H4 (cell line): ENCODE measurements at regions not wholly inside any gene's neighbourhood (a gene's known extent, or its start where the extent isn't known, plus 50 kb on each side); places are given as distances from the start of the nearest gene placed in this dataset.

ENCODE experiments used
- DNase-seq: peaks from one replicate; pipeline ENCODE4 v3.0.0-alpha.2; 2015; ENCODE audit warnings: low spot score

DNA sequence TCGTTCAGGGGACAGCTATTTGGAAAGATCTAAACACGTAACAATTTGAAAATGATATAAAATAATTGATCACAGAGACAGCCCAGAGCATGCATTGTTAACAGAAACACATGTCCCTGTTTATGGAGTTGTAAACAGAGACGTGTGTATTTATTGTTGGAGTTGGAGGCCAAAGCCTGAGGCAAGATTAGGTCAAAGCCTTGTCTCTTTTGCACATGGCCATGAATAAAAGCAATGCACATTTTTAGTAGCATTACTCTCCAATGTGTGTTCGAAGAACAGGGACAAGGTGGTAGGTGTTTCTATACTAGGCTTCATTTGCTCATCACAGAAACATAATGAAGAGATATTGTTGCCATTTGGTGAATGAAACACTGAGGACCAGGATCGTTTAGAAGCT, 841.5 kb upstream of the FANCL start:
- DNase-seq = no peak

DNA sequence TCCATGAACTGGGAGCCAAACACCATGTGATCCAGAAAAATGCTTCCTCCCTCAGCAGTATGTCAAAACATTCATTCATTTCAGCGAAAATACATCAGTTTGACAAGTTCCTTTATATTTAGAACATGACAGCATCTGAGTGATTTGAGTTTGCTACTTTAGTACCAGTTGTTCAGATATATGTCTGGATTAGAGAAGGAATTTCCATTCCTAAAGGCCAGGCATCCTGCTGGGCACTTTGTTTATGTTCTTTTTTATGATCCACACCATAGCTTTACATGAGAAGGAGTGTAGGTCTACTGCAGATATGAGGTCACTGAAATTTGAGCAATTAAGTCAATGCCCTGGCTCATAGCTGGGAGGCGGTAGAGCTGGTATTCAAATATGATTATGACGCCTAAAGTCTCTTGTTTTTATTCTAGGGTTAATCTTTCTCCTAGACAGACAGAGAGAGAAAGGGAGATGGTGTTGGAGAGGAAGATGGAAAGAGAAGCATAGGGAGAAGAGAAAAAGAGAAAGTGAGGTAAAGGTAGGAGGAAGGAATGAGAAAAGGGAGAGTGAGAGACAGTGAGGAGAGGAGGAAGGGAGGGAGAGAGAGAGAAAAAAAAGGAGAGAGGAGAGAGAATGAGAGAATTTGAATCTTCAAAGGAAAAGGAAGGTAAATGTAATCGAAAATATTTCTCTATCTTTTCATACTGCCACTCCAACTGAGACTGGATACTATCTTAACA, 839.5 kb upstream of the FANCL start:
- DNase-seq = no peak

DNA sequence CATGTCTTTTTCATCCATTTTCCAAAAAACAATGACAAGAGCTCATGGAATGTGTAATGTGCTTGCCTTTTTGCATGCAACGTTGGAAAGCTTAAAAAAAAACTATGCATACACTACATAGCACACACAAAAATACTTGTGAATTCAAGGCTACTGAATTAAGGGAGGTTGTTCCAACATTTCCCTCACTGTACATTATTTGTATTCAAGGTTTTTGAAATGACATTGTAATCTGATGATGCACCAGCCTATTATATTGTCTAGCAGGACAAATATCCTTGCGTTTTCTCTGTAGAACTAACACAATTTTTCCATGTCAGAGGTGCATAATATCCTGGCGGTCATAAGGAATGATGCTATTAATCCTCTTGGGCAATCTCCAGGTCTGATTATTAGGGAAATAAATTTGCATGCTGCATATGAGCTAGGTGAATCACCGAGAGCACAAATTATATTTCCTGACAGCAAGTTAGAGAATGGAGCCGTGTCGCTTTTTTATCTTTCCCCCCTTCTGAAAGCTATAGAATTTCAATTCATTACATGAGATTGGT, 836.9 kb upstream of the FANCL start:
- DNase-seq = no peak

DNA sequence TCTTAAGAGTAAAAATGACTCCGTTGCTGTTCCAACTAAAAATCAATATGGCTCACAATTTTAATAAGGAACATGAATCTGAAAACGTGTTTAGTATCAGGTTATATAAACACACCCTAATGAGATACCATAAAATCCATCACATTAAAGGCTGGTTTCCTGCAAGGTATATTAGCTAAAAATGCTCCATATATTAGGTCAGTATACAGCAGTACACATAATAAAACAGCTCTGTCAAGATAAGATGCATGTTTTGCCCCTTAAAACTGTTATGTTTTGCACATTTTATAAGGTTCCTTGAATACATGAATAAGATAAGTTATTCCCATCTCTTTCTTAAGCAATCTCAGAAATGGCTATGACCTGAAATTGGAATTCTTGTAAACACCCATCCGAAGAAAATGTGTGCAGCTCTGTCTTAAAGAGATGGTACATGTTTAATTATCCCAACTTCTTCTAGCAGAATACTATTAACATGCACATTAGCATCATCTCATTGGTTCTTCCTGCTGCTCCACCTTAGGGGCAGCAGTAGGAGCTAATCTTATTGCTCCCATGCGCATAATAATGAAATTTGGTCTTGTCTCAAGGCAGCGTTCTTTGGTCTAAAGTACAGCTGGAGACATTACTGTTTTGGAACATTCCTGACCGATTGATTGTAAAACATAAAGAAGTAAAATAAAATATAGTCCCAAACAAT, 836.1 kb upstream of the FANCL start:
- DNase-seq = no peak

DNA sequence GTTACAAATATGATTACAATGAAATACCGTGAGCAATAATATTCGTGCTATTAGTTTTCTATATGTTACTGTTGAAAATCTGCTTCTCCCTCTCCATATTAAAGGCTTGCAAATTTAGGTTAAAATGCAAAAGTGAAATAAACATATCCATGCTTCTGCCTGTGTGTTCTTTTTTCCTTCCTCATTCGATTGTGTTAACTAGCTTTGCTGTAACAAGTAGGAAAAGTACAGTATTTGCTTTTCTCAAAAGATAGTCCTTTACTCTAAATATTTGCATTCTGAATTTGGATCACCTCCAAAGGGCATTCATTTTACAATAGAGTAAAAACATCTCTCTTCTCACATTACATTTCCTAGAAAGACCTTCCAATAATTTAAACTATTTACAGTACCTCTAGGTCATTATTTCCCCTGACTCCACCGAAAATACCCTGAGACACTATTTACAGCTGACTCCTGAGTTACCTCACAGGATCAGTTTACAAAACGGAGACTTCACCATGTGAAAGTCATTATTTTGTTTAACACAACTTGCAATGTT, 835.0 kb upstream of the FANCL start:
- peak; percentile 13 for DNase-seq

DNA sequence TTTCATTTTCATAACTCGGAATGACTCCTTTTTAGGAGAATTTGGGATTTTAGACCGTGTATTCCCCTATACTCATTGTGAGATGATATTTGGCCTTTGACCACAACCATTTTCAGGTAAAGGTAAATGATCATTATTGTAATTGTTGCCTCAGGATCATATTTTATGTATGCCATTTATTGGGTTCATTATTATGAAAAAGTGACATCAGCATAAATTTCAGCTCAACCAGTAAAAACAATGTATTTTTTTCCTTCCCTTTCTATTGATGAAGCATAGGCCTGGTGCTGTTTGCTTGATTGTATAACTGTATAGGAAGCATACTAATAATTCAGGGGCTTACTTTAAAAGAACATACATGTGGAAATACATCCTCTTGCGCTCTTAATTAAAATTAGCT, 832.9 kb upstream of the FANCL start:
- no peak for DNase-seq

DNA sequence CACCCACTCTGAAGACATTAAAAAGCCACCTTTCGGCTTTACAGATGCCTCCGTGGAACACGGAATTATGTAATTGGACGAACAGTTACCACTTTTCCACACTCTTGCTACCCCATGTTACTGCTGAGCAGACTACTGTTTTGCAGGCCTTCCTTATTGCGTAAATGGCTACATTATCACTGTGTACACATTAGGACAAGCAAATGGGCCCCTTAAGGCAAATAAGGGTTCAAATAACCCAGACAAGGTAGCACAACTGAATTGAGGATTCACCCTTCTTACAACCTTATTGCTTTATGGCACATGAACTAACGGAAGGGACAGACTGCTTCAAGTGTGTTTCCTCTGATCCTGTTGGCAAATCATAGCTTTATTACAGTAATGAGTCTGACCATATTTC, 832.2 kb upstream of the FANCL start:
- DNase-seq = no peak

DNA sequence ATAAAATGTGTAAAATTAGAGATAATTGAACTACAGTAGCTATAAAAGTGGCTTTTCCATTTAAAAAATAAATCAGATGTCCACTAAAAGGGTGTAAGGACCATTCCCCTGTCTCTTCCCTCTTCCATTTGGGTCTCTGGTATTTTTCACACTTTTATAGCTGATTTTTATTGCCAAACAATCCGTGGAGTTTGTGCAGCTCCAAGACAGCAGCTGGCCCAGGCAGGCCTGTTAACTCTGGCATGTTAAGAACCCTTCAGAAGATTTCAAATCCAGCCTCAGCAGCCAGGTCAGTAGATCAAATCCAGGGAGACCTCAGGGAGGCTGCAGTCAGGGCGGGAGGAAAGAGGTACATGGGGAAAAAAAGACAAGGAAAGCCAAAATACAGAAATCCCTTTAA, 827.1 kb upstream of the FANCL start:
- no peak for DNase-seq

DNA sequence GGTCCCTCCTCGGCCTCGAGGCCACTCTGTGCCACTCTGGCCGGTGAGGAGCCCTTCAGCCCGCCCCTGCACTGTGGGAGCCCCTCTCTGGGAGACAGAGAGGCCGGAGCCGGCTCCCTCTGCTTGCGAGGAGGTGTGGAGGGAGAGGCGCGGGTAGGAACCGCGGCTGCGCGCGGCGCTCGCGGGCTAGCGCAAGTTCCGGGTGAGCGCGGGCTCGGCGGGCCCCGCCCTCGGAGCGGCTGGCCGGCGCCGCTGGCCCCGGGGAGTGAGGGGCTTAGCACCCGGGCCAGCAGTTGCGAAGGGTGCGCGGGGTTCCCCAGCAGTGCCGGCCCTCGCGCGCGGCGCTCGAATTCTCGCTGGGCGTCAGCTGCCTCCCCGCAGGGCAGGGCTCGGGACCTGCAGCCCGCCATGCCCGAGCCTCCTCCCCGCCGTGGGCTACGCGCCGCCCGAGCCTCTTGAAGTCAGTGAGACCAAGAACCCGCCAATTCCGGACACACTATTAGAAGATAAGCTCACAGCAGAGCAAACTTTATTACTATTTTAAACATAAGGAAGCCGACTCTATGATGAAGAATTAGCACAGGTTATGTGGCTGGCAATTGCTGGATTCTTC, 825.8 kb upstream of the FANCL start:
- DNase-seq = no peak

DNA sequence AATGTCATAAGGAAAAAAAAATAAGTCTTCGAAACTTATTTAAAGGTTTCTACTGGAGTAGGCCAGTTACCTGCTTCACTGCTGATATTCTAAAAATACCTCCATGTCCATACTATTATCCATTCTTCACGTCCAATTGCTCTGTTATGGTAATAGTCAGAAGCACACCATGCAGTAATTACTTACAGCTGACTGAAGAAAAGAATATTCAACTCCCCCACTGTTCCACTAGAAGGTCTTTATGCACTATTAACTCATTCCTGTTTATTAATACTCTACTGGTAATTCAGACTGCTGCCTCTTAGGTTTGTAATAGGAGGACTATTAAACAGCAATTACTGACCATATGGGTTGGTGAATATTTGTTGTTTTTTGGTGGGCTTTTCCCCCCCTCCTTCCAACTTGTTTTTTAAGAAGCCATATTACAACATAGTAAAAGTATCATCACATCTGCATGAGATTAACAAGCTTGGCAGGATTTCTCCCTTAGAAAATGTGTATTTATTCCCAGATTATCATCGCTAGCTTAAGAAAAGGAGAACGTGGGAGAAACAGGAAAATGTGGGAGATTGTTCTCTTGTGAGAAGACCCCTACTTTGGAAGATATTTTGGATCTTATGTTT, 806.4 kb upstream of the FANCL start:
- no peak for DNase-seq

DNA sequence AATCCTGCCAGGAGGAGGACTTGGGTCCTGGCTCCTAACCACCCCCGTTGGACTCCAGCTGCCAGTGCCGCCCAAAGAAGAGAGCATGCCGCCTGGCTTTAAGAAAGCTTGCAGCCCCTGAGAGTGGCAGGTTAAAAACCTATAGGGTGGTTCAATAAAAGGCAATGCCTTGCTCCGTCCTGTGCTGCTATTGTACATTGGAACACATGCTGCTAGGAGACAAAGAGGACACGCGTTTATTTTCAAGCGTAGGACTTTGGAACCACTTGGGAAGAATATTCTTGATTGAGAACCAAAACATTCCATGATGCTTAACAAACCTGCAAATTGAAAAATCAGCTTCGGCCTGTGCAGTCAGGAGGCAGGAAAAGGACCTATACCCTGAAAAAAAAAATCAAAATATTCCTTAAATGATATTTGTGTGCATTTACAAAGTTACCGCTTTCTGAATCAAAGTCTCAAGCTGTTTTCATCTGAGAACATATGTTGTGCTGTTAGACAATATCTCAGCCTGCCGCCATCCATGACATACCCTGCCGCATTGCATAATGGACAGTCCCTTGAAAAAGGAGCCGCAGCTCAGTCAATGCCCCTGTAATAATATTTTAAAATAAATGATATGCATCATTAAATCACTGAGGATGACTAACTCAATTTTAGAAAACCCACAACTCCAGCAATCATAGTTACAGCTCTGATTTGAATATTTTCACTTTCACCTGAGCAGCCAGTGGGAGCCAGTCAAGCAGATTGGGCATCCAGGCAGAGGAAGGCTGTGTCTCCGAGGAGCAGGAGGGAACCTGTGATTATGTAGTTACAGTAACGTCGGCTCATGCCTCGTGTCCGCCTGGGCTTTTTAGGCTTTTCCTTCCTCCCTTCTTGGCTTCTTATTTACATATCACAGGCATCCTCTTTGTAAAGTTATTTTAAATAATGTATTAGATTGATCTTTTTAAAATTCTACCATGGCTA, 805.6 kb upstream of the FANCL start:
- DNase-seq = no peak

DNA sequence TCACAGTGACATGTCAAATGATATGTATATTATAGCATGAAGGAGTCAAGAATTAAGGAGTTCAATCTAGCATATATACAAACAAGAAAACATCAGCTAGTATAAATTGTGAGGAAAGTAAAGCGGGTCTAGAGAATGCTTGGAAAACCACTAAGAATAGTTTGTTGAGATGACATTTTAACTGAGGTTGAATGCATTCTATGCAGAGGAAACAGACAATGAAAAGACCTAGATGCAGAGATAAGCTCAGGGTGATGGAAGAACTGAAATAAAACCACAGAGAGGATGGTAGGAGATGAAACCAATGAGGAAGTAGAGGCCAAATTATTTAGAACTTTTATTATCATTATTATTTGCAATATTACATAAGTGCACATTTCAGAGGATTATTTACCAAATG, 803.6 kb upstream of the FANCL start:
- no peak for DNase-seq

DNA sequence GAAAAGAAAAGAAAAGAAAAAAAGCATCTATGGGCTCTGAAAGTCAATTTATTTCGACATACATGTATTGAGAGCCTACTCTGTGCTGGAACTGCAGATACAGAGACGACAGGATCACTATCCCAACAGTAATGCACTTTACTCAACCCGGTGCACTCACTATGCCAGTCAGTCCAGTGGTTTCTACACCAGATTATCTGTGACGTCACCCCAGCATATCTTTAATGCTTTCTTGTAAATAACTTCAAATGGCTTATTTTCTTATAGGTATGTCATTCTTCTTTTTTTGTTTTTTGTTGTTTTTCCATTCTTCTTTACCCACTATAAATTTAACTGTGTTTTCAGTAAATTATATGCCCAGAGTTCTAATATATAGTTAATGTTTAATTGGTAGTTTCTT, 800.0 kb upstream of the FANCL start:
- DNase-seq = no peak

DNA sequence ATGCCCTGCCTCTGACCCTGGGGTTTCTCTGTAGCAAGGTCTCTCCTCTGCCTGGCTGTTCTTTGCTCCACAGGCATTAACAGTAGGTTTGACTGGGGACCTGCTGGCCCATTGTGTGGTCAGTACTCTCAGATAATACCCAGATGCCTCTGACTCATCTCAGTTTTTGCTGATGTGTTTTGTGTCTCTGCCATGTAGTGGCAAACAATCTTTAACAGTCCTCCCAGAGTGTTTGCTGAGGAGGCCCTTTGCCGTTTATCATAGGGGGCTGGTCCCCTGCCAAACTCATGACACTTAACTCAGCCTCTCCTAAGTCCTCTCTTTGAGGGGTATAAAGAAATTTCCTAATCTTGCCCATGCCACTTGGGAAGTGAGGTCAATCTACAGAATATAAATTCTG, 793.7 kb upstream of the FANCL start:
- peak; percentile 34 for DNase-seq

DNA sequence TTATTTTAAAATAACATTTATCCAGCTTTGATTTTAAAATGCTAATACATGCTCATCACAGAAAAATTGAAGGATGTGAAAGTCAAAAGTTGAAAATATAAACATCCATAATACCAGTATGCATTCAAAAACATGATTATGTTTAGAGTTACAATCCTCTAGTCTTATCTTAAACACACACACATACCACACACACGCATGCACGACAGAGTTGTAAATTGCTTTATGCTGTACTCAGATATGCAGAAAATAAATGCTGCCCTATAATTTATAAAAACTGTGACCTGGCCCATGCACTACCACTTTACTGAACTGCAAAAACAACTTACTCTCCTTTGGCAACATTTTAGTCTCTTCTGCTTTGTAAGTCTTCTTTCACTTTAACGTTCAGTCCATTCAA, 793.0 kb upstream of the FANCL start:
- DNase-seq = no peak

DNA sequence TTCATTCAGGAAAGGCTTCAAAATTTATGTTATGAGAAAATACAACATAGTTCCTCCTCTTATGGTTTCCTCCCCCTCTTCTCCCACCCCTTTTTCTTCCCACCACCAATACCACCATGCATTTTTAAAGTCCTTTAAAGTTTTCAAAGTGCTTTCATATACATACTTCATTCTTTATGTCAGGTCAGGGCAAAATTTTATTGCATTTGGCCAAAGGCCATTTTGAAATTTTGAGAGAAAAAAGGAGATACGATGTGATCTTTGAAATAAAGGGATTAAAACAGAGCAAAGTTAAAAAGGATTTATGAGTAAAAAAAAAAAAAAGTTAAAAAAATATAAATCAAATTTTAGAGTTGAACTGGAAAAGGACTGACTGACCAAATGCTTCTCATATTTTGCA, 792.5 kb upstream of the FANCL start:
- DNase-seq = no peak

DNA sequence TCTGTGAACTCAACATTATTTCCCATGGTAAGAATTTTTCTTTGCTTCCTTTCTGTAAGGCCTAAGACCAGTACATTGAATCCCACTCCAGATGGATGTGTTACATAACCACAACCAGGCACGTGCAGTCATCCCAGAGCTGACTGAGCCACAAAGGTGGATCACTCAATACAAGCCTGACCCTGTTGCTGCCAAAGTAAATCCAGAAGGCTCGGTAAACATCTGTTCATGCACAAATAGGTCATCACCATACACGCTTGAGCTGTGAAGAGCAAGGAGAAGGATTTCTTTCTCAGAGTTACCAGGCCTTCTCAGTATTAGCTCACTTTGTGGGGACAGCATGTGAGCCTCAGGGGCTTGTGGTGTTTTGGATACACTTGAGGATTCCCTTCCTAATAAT, 791.4 kb upstream of the FANCL start:
- no peak for DNase-seq

DNA sequence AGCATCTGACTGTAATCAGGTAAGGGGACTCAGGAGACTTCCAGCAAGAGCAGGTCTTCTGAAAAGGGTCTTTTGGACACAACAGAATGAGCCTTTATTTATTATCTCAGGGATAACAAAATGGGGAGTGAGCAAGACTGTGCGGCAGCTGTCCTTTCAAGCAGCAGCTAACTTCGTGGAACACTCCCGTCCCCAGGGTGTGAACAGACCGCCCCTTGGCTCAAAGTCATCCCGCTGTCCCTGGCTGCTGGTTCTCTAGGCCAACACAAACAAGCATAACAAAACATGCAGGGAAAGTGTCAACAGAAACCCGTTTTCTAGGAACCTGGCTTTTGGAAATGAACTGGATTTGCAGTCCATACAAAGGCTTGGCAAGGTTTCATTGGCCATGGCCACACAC, 787.9 kb upstream of the FANCL start:
- no peak for DNase-seq

DNA sequence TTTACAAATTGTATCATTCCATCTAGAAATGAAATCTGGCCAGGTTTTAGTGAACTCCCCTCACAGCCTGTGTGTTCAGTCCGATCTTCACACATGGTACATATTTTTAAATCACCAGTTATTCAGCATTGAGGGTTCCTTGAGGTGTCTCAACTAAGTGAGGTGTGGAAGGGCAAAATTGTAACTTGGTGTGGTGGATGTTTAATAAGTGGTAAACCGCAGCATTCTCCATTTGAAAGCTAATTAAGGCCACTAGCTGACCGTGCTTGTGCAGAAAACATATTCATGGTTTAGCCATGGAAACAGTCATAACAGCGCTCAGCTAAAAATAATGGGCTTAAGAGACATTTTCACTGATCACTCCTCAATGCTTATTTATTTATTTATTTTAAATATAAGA, 786.2 kb upstream of the FANCL start:
- DNase-seq = no peak

DNA sequence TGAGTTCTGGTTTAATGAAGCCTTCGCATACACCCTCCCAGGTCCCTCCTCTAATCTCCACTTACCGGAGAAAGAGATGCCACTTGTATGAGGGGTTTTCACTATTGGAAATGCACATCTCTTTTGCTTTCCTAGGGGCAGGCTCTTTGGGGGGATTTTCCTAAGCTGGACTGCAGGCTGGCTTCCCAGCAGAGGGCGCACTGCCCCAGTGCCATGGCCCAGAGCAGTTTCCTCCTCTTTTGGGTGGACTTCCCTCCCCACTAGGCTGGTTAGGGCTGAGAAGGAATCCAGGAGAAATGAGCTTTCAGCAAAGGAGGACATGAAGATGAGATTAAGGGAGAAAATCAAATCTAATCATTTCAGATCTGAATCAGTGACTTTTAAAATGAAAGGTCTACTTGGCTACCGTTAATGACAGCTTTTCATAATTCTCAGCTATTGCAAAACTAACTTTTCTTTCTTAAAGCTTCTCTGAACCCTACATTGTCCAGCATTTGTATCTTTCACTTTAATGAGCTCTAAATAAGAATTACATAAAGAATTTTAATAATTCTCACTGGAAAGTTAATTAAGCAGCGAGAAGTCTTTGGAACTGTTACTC, 784.1 kb upstream of the FANCL start:
- DNase-seq = peak; percentile 39

DNA sequence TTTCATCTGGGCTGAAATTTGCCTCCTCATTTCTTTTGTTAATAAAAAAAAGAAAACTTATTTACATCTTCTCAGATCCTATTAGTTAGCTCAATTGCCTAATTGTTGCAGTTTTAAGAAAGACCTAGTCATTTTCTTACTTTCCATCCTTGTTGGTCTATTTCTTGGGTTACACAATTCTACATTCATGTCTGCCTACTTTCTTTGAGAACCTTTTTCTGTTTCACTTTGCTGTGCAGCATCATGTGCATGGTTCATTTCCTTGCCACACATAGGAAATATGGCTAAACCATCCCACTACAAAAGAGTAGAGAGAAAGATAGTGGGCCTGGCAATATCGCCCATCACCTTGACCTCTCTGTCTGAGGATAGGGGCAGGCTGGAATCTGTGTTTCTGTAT, 780.7 kb upstream of the FANCL start:
- no peak for DNase-seq
